ENCODE measurements at regions not wholly inside any gene's neighbourhood (a gene's known extent, or its start where the extent isn't known, plus 50 kb on each side); places are given as distances from the start of the nearest gene placed in this dataset.
"Not testable (repeated sequence)": the region's sequence is repeated elsewhere in the genome, so short reads cannot be mapped to it uniquely, and the experiment has no call there.

DNA sequence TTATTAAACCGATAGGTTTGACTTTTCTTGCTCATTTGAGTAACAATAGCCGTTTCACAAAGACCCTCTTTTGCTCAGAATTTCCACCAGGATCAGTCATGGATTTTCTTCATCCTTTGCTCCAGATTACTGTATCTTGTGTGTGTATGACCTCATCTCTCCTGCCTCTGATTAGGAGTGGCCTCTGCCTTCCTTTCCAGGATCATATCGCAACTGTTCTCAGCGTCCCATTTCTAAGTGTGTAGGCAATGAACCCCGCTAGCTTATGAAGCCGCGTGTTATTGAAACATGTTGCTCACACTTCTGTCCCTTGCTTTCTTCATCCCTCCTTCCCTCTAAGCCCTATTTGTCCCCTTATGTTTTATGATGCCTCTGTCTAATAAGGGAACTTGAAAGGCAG lies 169.8 kb upstream of the RPS23 start:
- no peaks in the 10 kb centered on the region for H3K36me3 Mint-ChIP-seq (ENCODE audit: insufficient read depth)
- H3K4me3 Mint-ChIP-seq = no peak overlapping the region
- H3K9me3 Mint-ChIP-seq = no peaks in the 10 kb centered on the region
- H3K4me1 Mint-ChIP-seq (ENCODE audit: low read depth in 2 of 2) = no peaks in the 10 kb centered on the region
- ATAC-seq (replicated peaks) (no peak), DNase-seq (no peak)
- no peak overlapping the region for H3K27ac Mint-ChIP-seq
- H3K27me3 Mint-ChIP-seq = no peaks in the 10 kb centered on the region

DNA sequence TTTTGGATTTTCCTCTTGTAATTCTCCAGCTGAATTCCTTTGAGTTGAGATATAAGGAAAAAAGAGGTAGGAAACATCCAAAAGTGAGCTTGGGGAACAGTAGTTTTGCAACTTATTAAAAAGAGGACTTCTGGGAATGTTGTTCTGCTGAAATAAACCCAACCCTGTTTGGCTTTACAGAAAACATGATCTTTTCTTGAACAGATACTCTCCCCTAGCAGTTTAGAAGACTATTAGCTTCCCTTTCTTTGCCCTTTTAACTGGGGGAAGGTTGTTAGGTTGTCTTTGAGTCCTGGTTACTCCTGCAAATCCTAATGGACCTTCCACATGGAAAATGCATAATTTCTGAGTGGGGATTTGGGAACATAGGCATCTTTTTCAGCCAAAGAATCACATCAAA lies 168.7 kb upstream of the RPS23 start:
- no peak overlapping the region for H3K27ac Mint-ChIP-seq
- ATAC-seq (replicated peaks) (no peak), DNase-seq (no peak)
- no peak overlapping the region for H3K4me3 Mint-ChIP-seq
- H3K36me3 Mint-ChIP-seq (ENCODE audit: insufficient read depth) = no peaks in the 10 kb centered on the region
- no peaks in the 10 kb centered on the region for H3K9me3 Mint-ChIP-seq
- H3K27me3 Mint-ChIP-seq = no peaks in the 10 kb centered on the region
- no peaks in the 10 kb centered on the region for H3K4me1 Mint-ChIP-seq (ENCODE audit: low read depth in 2 of 2)

DNA sequence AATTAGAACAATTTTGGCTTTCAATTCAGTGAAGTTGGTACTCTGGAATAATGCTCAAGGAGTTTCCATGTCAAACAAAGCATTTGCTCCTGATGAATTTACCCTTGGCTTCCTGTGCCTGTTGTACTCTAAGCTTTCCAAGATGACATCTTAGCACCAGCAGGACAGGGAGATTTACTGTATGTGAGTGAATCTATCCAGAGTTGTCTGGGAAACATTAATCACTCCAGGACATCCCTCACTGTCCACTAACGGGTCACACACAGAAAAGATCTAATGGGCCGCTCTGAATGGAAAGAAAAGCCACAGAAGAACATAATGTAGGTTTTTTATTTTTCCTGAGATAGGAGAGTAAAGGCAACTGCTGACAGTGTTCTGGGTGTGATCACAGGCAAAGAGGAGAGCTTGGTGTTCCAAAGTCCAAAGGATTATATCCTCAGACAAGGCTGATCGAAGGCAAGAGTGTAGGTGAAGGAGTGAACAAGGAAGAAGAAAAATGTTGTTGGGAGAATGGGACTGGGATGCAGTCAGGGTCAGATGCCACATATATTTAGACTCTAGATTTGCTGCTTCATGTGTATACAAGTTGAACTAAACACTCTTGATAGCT lies 167.7 kb upstream of the RPS23 start:
- Mint-ChIP-seq H3K27me3 (no peaks in the 10 kb centered on the region), H3K27ac (no peak overlapping the region), H3K36me3 (ENCODE audit: insufficient read depth) (no peaks in the 10 kb centered on the region), H3K4me3 (no peak overlapping the region), H3K4me1 (ENCODE audit: low read depth in 2 of 2) (no peaks in the 10 kb centered on the region), H3K9me3 (peaks cover 0 to under 1% of the 10 kb centered on the region in 2 donors)
- ATAC-seq (replicated peaks) (no peak), DNase-seq (no peak)

DNA sequence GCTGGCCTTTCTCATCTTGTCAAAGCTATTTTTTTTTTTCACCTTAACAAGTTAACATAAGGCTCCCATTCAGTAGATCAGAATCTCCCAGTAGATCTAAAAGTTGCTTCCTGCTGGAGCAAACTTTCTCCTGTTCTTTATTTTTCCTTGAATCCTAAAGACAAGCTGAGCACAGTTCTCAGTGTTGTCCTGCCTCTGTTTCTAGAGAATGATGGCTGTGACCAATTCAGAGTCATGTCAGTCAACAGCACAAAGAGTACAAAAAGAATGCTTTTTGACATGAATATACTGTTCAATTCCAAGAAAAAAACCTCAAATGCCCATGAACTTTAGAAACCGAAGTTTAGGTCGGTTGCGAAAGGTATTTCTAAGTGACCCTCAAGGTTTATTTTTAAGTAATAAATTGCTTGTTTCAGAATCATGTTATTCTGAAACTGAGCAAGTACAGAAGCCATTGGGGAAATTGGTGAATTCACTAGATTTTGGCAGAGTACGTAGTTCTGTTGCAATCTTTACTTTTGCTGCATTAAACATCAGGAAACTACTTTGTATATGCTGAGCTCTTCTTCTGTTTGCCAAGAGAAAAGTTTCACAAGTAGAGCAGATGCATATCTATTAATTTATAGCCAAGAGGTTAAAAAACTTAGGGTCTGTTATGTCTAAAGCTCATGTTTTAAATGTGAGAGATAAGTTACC lies 161.7 kb upstream of the RPS23 start:
- no peak for ATAC-seq (replicated peaks)
- no peaks in the 10 kb centered on the region for H3K27me3 Mint-ChIP-seq
- peaks cover 0 to 2% of the 10 kb centered on the region in 2 donors for H3K9me3 Mint-ChIP-seq

DNA sequence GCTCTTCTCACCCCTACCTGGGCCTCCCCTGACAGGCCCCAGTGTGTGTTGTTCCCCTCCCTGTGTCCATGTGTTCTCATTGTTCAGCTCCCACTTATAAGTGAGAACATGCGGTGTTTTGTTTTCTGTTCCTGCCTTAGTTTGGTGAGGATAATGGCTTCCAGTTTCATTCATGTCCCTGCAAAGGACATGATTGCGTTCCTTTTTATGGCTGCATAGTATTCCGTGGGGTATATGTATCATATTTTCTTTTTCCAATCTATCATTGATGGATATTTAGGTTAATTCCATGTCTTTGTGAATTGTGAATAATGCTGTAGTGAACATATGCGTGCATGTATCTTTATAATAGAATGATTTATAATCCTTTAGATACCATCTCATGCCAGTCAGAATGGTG lies 159.4 kb upstream of the RPS23 start:
- not testable (repeated sequence) for H3K27ac Mint-ChIP-seq; H3K36me3 Mint-ChIP-seq (ENCODE audit: insufficient read depth); H3K9me3 Mint-ChIP-seq; H3K4me1 Mint-ChIP-seq (ENCODE audit: low read depth in 2 of 2); H3K27me3 Mint-ChIP-seq; ATAC-seq (replicated peaks); DNase-seq; H3K4me3 Mint-ChIP-seq

More for the DNA sequence above, 161.7 kb upstream of the RPS23 start:
- Mint-ChIP-seq H3K27ac (no peak overlapping the region), H3K4me3 (no peak overlapping the region), H3K36me3 (ENCODE audit: insufficient read depth) (no peaks in the 10 kb centered on the region), H3K4me1 (ENCODE audit: low read depth in 2 of 2) (no peaks in the 10 kb centered on the region)
- no peak for DNase-seq

DNA sequence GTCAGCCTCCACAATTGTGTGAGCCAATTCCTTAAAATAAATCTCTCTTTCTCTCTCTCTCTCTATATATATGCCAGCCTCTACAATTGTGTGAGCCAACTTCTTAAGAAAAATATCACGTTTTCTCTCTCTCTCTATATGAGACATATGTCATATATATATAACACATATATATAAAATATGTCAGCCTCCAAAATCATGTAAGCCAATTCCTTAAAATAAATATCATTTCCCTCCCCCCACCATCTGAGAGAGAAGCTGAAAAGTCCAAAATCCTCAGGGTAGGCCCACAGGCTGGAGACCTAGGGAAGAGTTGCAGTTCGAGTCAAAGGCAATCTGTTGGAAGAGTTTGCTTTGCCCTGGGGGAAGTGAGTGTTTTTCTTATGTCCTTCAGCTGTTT lies 158.1 kb upstream of the RPS23 start:
- Mint-ChIP-seq H3K36me3 (ENCODE audit: insufficient read depth) (no peaks in the 10 kb centered on the region), H3K27me3 (no peaks in the 10 kb centered on the region), H3K27ac (no peak overlapping the region), H3K4me3 (no peak overlapping the region), H3K4me1 (ENCODE audit: low read depth in 2 of 2) (no peaks in the 10 kb centered on the region), H3K9me3 (peaks cover 0 to 2% of the 10 kb centered on the region in 2 donors)
- ATAC-seq (replicated peaks) (no peak), DNase-seq (no peak)

DNA sequence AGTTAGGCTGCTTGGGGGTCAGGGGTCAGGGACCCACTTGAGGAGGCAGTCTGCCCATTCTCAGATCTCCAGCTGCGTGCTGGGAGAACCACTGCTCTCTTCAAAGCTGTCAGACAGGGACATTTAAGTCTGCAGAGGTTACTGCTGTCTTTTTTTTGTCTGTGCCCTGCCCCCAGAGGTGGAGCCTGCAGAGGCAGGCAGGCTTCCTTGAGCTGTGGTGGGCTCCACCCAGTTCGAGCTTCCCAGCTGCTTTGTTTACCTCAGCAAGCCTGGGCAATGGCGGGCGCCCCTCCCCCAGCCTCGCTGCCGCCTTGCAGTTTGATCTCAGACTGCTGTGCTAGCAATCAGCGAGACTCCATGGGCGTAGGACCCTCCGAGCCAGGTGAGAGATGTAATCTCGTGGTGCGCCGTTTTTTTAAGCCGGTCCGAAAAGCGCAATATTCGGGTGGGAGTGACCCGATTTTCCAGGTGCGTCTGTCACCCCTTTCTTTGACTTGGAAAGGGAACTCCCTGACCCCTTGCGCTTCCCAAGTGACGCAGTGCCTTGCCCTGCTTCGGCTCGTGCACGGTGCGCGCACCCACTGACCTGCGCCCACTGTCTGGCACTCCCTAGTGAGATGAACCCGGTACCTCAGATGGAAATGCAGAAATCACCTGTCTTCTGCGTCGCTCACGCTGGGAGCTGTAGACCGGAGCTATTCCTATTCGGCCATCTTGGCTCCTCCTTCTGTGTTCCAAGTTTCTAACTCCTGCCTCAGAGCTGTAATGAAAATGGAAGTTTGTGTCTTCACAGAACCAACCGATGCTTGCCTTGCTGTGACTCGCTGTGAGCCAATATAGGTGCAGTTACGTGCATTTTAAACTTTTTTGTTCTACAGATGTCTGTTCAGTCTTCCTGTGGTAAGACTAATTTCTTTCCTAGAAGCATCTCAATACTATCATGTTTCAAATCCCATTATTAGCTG lies 156.8 kb upstream of the RPS23 start:
- H3K27me3 Mint-ChIP-seq; DNase-seq; H3K36me3 Mint-ChIP-seq (ENCODE audit: insufficient read depth); H3K9me3 Mint-ChIP-seq; H3K4me1 Mint-ChIP-seq (ENCODE audit: low read depth in 2 of 2); ATAC-seq (replicated peaks): not testable (repeated sequence)
- peak overlapping the region in 1 of 2 donors; percentile 23 for H3K27ac Mint-ChIP-seq
- peak overlapping the region in 1 of 2 donors; percentile 49 for H3K4me3 Mint-ChIP-seq

DNA sequence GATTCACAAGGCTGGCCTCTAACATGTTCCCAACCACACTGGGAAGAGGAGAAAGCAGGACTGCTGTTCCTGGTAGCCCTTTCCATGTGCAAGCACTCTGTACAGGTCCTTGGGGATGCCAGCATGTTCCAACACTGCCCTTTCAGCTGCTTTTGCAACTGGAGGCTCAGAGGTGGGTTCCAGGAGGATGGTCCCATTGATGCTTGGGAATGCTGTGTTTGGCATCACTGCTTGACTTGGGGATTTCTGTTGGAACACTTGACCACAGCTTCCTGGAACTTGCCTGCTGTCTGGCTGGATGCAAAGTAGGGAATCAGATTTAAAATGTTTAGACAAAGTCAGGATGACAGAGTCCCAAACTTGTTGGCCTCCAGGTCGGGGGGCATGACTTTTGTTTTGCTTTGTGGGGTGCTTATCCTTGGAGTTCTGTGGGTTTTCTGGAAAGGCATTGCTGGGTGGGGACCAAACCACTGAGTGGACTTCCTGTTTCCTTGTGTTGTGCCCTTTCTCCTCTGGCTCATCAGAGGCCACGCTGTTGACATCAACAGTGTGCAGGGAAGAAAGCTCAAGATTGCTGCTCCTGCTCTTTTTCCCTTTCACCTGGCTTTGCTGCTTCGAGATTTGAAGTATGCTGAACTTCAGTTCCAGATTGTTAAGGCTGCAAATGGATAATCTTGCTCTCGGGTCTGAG lies 148.5 kb upstream of the RPS23 start:
- H3K4me1 Mint-ChIP-seq (ENCODE audit: low read depth in 2 of 2) = no peaks in the 10 kb centered on the region
- no peaks in the 10 kb centered on the region for H3K9me3 Mint-ChIP-seq
- H3K27ac Mint-ChIP-seq = no peak overlapping the region
- no peak for ATAC-seq (replicated peaks)
- no peaks in the 10 kb centered on the region for H3K36me3 Mint-ChIP-seq (ENCODE audit: insufficient read depth)
- H3K4me3 Mint-ChIP-seq = no peak overlapping the region
- H3K27me3 Mint-ChIP-seq = no peaks in the 10 kb centered on the region
- no peak for DNase-seq

DNA sequence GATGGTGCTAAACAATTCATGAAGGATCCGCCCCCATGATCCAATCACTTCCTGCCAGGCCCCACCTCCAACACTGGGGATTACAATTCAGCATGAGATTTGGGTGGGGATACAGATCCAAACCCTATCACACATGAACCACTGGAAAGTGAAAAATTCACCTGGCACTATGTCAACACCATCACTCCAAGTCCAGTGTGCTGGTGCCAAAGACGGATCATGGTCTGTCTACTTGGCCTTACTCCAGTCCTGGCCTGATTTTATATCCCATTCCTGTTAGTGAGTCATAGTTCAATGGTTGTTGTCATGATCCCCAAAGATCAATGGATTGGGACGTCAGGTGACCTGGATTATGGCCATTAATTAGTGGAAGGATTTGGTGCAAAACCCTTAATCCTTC lies 147.4 kb upstream of the RPS23 start:
- no peaks in the 10 kb centered on the region for H3K9me3 Mint-ChIP-seq
- H3K27ac Mint-ChIP-seq = no peak overlapping the region
- ATAC-seq (replicated peaks) (no peak), DNase-seq (no peak)
- H3K36me3 Mint-ChIP-seq (ENCODE audit: insufficient read depth) = no peaks in the 10 kb centered on the region
- H3K4me1 Mint-ChIP-seq (ENCODE audit: low read depth in 2 of 2) = no peaks in the 10 kb centered on the region
- H3K4me3 Mint-ChIP-seq = no peak overlapping the region
- no peaks in the 10 kb centered on the region for H3K27me3 Mint-ChIP-seq

DNA sequence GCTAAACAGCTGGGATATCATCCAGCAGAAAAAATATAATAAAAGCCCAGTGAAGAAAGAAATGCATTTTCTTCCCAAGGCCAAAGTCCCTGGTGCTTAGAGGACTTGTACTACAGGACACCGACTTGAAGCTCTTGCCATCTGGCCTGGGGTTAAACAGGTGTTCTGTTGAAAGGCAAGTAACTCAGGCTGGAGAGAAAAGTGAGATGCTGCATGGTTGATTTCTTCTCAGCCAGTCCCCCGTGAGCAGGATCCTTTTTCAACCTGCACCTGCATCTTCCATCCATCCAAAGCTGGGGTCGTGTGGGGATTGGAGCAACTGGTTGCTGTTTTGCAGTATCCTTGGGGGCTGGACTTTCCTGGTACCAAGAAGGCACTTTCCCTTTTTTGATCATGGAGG lies 146.1 kb upstream of the RPS23 start:
- H3K27ac Mint-ChIP-seq = no peak overlapping the region
- H3K27me3 Mint-ChIP-seq = no peaks in the 10 kb centered on the region
- ATAC-seq (replicated peaks) (no peak), DNase-seq (no peak)
- H3K4me3 Mint-ChIP-seq = no peak overlapping the region
- H3K9me3 Mint-ChIP-seq = no peaks in the 10 kb centered on the region
- H3K4me1 Mint-ChIP-seq (ENCODE audit: low read depth in 2 of 2) = no peaks in the 10 kb centered on the region
- peaks cover 3% of the 10 kb centered on the region for H3K36me3 Mint-ChIP-seq (ENCODE audit: insufficient read depth)

DNA sequence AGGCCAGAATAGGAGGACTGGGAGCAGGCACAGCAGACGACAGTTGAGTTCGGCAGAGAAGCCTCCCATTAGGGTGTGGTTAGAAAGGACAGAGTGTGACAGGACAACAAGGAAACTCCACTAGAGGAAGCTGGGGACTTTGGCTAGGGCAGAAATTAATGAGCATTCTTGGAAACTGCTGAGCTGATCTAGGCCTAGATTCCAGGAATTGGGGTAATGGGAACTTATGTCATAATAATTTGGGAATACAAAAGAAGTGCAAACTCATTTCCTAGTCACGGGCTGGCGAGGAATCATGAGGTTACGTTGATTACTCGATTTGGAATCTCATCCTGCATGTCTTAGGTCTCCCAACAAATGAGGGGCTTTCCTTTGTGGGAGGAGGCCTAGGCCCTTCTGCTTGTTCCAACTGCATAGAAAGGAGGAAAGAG lies 144.6 kb upstream of the RPS23 start:
- no peaks in the 10 kb centered on the region for H3K9me3 Mint-ChIP-seq
- H3K4me1 Mint-ChIP-seq (ENCODE audit: low read depth in 2 of 2) = no peaks in the 10 kb centered on the region
- DNase-seq (no peak), ATAC-seq (replicated peaks) (no peak)
- H3K27me3 Mint-ChIP-seq = no peaks in the 10 kb centered on the region
- no peak overlapping the region for H3K27ac Mint-ChIP-seq
- H3K36me3 Mint-ChIP-seq (ENCODE audit: insufficient read depth) = peaks cover 3% of the 10 kb centered on the region
- H3K4me3 Mint-ChIP-seq = no peak overlapping the region

DNA sequence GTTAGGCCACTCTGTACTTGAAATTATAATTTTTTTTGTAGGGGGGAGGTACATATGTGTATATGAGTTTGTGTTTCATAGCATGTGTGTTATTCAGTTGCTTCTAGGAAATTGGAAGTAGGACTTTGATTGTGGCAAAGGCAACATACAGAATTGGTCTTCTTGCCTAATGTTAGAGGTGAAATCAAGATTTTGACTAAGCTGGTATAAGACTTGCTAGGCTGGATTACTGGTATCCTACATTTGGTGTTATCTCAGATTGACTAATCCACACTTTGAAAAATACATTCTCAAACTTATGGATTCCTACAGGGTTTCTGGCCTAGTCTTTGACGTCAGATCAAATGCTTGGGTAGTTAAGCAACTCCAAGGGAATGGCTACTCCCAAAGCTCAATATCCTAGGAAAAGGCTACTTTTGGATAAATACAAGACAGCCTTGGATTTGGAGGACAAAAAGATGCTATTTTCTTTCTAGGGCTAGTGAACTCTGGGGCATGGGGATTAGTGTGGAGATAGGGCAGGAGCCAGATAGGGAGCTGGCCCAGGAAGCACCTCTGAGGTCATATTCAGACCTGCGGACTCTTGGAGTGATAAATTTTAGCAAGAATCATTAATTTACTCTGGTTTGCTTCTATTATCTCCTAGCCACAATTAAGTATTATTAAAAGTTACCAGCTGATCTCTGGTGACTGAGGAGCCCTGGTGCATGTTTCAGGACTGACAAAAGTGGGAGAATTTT lies 144.0 kb upstream of the RPS23 start:
- H3K27me3 Mint-ChIP-seq = no peaks in the 10 kb centered on the region
- no peaks in the 10 kb centered on the region for H3K4me1 Mint-ChIP-seq (ENCODE audit: low read depth in 2 of 2)
- H3K9me3 Mint-ChIP-seq = no peaks in the 10 kb centered on the region
- DNase-seq (no peak), ATAC-seq (replicated peaks) (no peak)
- H3K36me3 Mint-ChIP-seq (ENCODE audit: insufficient read depth) = peaks cover 3% of the 10 kb centered on the region
- H3K27ac Mint-ChIP-seq = no peak overlapping the region
- H3K4me3 Mint-ChIP-seq = no peak overlapping the region

DNA sequence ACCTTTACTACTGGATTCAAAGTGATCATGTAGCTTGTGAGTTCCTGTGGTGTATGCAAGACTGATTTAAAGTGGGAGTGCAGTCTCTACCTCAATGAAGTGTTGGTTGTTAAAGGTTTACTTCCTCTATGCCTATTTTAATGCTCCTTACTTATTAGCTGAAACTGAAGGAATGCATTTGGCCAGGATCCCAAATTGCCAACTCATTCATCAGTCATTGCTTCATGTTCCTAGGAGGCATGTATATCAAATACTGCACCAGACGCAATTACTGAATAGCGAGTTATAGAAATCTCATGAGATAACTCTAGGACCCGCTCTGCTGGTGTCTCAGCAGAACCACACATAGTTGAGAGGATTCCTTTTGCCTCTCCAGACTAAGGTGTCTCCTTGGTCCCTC lies 143.0 kb upstream of the RPS23 start:
- H3K27ac Mint-ChIP-seq = no peak overlapping the region
- no peak overlapping the region for H3K4me3 Mint-ChIP-seq
- H3K27me3 Mint-ChIP-seq = no peaks in the 10 kb centered on the region
- peaks cover 3% of the 10 kb centered on the region for H3K36me3 Mint-ChIP-seq (ENCODE audit: insufficient read depth)
- no peaks in the 10 kb centered on the region for H3K4me1 Mint-ChIP-seq (ENCODE audit: low read depth in 2 of 2)
- no peak for ATAC-seq (replicated peaks)
- H3K9me3 Mint-ChIP-seq = no peaks in the 10 kb centered on the region
- no peak for DNase-seq
